Spinal cord (tissue), 9 donors: ENCODE measurements at regions not wholly inside any gene's neighbourhood (a gene's known extent, or its start where the extent isn't known, plus 50 kb on each side); places are given as distances from the start of the nearest gene placed in this dataset.

Experiments used
- DNase-seq, 6 donors: peaks; one replicate each; pipeline versions ENCODE4 v3.0.0 to v3.0.0-alpha.2; 2013 to 2015; ENCODE audit warnings: low spot score in 6 of 6, low read depth in 4 of 6
- H3K27ac ChIP-seq: one replicate; pipeline ENCODE4 v1.5.1; 2013; ENCODE audit warnings: low read depth, low read length, control low read depth
- H3K27me3 ChIP-seq: one replicate; pipeline ENCODE4 v1.6.1; 2013; ENCODE audit warnings: low read length; ENCODE audit not compliant: control insufficient read depth, insufficient read depth
- H3K36me3 ChIP-seq: one replicate; pipeline ENCODE4 v1.6.1; 2013; ENCODE audit warnings: low read length; ENCODE audit not compliant: control insufficient read depth, insufficient read depth
- H3K4me1 ChIP-seq: one replicate; pipeline ENCODE4 v1.6.1; 2013; ENCODE audit warnings: low read length; ENCODE audit not compliant: control insufficient read depth, insufficient read depth
- H3K4me3 ChIP-seq: one replicate; pipeline ENCODE4 v1.5.1; 2013; ENCODE audit warnings: low read depth, low read length, control low read depth
- H3K9me3 ChIP-seq: one replicate; pipeline ENCODE4 v1.6.1; 2013; ENCODE audit warnings: low read length; ENCODE audit not compliant: control insufficient read depth, insufficient read depth
- WGBS: methylation state at CpG from one replicate; pipeline ENCODE4 v1.1.5; 2013; ENCODE audit warnings: missing lambda C conversion rate; ENCODE audit not compliant: insufficient coverage; 5-methylcytosine and 5-hydroxymethylcytosine counted together
- donor health status: healthy.

GRCh38 chr4:159979953-159980352 is 877.1 kb downstream of the RAPGEF2 start:
- DNase-seq, result no peak
- no CpG with 5 or more reads among the region's 1 CpG for WGBS
- no peaks in the 10 kb centered on the region for H3K36me3 ChIP-seq
- no peak overlapping the region for H3K4me3 ChIP-seq
- no peaks in the 10 kb centered on the region for H3K27me3 ChIP-seq
- H3K9me3 ChIP-seq, result no peaks in the 10 kb centered on the region
- no peaks in the 10 kb centered on the region for H3K4me1 ChIP-seq
- H3K27ac ChIP-seq, result no peak overlapping the region

DNA sequence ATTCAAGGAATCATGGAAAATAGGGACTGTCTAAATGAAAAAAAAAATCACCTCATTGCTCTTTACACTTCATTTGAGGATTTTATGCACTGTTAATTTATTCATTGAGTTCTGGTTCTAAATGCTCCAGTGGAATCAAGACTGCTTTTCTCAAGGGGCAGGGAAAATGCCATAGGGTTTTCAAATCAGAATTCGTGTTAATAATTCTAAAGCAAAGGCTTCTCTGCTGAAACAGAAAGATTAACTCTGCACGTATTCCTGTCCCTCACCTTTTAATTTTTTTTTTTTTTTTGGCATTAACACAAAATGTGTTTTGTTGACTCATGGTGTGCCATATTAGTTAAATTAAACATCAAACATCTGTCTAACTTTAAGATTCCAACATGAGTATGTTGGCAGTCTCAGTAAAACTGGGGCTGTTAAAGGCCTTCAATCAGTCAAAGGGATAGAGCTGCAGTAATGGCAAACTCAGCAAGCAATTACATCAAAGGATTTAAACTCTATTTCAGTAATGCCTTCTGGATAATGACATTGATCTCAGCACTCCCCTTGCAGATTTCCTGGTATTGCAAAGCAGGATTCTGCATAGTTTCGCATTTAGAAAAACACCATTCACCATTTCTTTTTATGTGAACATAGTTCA is 878.1 kb downstream of the RAPGEF2 start:
- Histone ChIP-seq H3K27me3 (no peaks in the 10 kb centered on the region), H3K4me1 (no peaks in the 10 kb centered on the region), H3K4me3 (no peak overlapping the region), H3K27ac (no peak overlapping the region), H3K9me3 (no peaks in the 10 kb centered on the region), H3K36me3 (no peaks in the 10 kb centered on the region)
- peak in 5 of 6 donors; percentile 5 to 85 (median 11) for DNase-seq
- WGBS, result 82% methylated on average over 1 of the region's 3 CpGs

- no peaks in the 10 kb centered on the region for H3K9me3 ChIP-seq
- no peaks in the 10 kb centered on the region for H3K36me3 ChIP-seq
- H3K4me1 ChIP-seq, result no peaks in the 10 kb centered on the region
- H3K27me3 ChIP-seq, result no peaks in the 10 kb centered on the region
- DNase-seq, result peak in 1 of 6 donors; percentile 2
- H3K4me3 ChIP-seq, result no peak overlapping the region
- no peak overlapping the region for H3K27ac ChIP-seq
Measured at GRCh38 chr4:159981469-159981856, 878.6 kb downstream of the RAPGEF2 start.

GRCh38 chr4:159983082-159983481 is 880.2 kb downstream of the RAPGEF2 start:
- no peak overlapping the region for H3K4me3 ChIP-seq
- no peaks in the 10 kb centered on the region for H3K9me3 ChIP-seq
- H3K4me1 ChIP-seq, result no peaks in the 10 kb centered on the region
- no peaks in the 10 kb centered on the region for H3K27me3 ChIP-seq
- H3K36me3 ChIP-seq, result no peaks in the 10 kb centered on the region
- no peak for DNase-seq
- H3K27ac ChIP-seq, result no peak overlapping the region

- Histone ChIP-seq H3K27ac (no peak overlapping the region), H3K9me3 (no peaks in the 10 kb centered on the region), H3K36me3 (no peaks in the 10 kb centered on the region), H3K4me3 (no peak overlapping the region), H3K4me1 (no peaks in the 10 kb centered on the region), H3K27me3 (no peaks in the 10 kb centered on the region)
- no CpG with 5 or more reads among the region's 1 CpG for WGBS
- DNase-seq, result peak in 1 of 6 donors; percentile 8
Measured at GRCh38 chr4:160009656-160010493, 907.0 kb downstream of the RAPGEF2 start.

GRCh38 chr4:160019936-160020335 is 917.1 kb downstream of the RAPGEF2 start:
- WGBS, result 94% methylated on average over 2 of the region's 2 CpGs
- Histone ChIP-seq H3K4me3 (no peak overlapping the region), H3K4me1 (no peaks in the 10 kb centered on the region), H3K27me3 (no peaks in the 10 kb centered on the region), H3K27ac (no peak overlapping the region), H3K36me3 (no peaks in the 10 kb centered on the region), H3K9me3 (no peaks in the 10 kb centered on the region)
- no peak for DNase-seq

DNA sequence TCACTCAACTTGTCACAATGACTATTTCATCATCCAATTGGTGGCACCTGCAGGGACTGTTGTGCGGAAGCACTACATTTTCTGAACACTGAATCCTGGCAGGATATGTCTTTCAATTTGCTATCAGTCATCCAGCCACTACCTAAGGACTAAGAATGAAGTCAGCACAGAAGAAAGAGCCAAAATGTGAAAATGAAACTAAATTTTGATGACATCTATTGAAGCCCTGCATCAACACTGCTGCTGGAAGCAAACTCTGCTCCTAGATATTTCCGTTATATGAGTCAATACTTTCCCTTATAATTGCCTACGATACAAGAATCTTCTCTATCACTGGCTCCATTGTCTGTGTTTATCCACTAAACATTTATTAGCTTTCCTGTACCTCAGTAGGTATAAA is 917.9 kb downstream of the RAPGEF2 start:
- Histone ChIP-seq H3K36me3 (no peaks in the 10 kb centered on the region), H3K4me3 (no peak overlapping the region), H3K4me1 (no peaks in the 10 kb centered on the region), H3K27ac (no peak overlapping the region), H3K27me3 (no peaks in the 10 kb centered on the region), H3K9me3 (no peaks in the 10 kb centered on the region)
- 100% methylated on average over 1 of the region's 3 CpGs for WGBS
- no peak for DNase-seq

- Histone ChIP-seq H3K9me3 (no peaks in the 10 kb centered on the region), H3K4me1 (no peaks in the 10 kb centered on the region)
- DNase-seq, result no peak
Measured at GRCh38 chr4:160021870-160022269, 919.0 kb downstream of the RAPGEF2 start.

DNA sequence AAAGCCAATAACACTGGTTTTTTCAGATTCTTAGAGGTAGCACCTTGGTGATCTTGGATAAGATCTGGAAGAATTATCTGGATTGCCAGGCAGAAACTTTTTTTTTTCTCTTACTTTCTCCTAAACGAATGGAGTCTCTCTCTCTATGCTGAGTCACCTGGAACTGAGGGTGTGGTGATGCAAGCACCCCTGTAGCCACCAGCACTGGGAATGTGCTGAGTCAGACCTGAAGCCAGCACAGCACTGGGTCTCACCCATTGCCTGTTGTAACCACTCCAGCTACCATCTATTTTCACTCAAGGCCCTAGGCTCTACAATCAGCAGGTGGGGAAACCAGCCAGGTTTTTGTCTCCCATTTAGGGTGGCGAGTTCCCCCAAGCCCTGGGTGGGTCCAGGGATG is 923.8 kb downstream of the RAPGEF2 start:
- Histone ChIP-seq H3K36me3 (no peaks in the 10 kb centered on the region), H3K27me3 (no peaks in the 10 kb centered on the region), H3K9me3 (no peaks in the 10 kb centered on the region), H3K4me3 (no peak overlapping the region), H3K4me1 (no peaks in the 10 kb centered on the region), H3K27ac (no peak overlapping the region)
- 100% methylated on average over 1 of the region's 2 CpGs for WGBS
- DNase-seq, result no peak

More at GRCh38 chr4:160021870-160022269, 919.0 kb downstream of the RAPGEF2 start:
- no peaks in the 10 kb centered on the region for H3K27me3 ChIP-seq
- no peak overlapping the region for H3K27ac ChIP-seq
- H3K36me3 ChIP-seq, result no peaks in the 10 kb centered on the region
- no peak overlapping the region for H3K4me3 ChIP-seq
- no CpG with 5 or more reads among the region's 1 CpG for WGBS

- Histone ChIP-seq H3K36me3 (no peaks in the 10 kb centered on the region), H3K4me3 (no peak overlapping the region), H3K27ac (no peak overlapping the region), H3K27me3 (no peaks in the 10 kb centered on the region), H3K4me1 (no peaks in the 10 kb centered on the region), H3K9me3 (no peaks in the 10 kb centered on the region)
- DNase-seq, result no peak
Measured at GRCh38 chr4:160034501-160034900, 931.6 kb downstream of the RAPGEF2 start.
